ENCODE measurements at regions not wholly inside any gene's neighbourhood (a gene's known extent, or its start where the extent isn't known, plus 50 kb on each side); places are given as distances from the start of the nearest gene placed in this dataset.
A peak's percentile ranks its signal among the peaks of the same experiment; 100 is the strongest.

- DNase-seq (no peak), ATAC-seq (no peak)
- intact Hi-C loops (cut with DNase I): loop anchor here in 1 of 2 donors (10.0 kb wide), 1 partner anchor 451 kb away; the partner anchor contains the start of gene NOS2
- WGBS (ENCODE audit: insufficient coverage, low coverage, low lambda C conversion rate, missing lambda C conversion rate): 41% methylated on average over 2 of the region's 4 CpGs
- Histone ChIP-seq H3K9me3 (no peaks in the 10 kb centered on the region), H3K27me3 (no peaks in the 10 kb centered on the region), H3K27ac (no peak overlapping the region), H3K4me1 (peaks cover 0 to 42% (median 21%) of the 10 kb centered on the region in 4 donors), H3K36me3 (no peaks in the 10 kb centered on the region), H3K4me3 (no peak overlapping the region)
- TF ChIP-seq, protein P1, sequence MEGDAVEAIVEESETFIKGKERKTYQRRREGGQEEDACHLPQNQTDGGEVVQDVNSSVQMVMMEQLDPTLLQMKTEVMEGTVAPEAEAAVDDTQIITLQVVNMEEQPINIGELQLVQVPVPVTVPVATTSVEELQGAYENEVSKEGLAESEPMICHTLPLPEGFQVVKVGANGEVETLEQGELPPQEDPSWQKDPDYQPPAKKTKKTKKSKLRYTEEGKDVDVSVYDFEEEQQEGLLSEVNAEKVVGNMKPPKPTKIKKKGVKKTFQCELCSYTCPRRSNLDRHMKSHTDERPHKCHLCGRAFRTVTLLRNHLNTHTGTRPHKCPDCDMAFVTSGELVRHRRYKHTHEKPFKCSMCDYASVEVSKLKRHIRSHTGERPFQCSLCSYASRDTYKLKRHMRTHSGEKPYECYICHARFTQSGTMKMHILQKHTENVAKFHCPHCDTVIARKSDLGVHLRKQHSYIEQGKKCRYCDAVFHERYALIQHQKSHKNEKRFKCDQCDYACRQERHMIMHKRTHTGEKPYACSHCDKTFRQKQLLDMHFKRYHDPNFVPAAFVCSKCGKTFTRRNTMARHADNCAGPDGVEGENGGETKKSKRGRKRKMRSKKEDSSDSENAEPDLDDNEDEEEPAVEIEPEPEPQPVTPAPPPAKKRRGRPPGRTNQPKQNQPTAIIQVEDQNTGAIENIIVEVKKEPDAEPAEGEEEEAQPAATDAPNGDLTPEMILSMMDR (IDR thresholded peaks at IDR 0.05): no peak
- no peak for TF ChIP-seq POLR2A (IDR thresholded peaks at IDR 0.05)
Measured at GRCh38 chr17:28255616-28256015, 63.4 kb upstream of the TMEM97 start.

GRCh38 chr17:28256370-28256769 lies 62.6 kb upstream of the TMEM97 start:
- no peak for TF ChIP-seq POLR2A (IDR thresholded peaks at IDR 0.05)
- TF ChIP-seq, protein P1 (IDR thresholded peaks at IDR 0.05): no peak
- Histone ChIP-seq H3K9me3 (no peaks in the 10 kb centered on the region), H3K4me1 (peaks cover 0 to 44% (median 20%) of the 10 kb centered on the region in 4 donors), H3K27ac (no peak overlapping the region), H3K27me3 (no peaks in the 10 kb centered on the region), H3K36me3 (no peaks in the 10 kb centered on the region), H3K4me3 (no peak overlapping the region)
- ATAC-seq: no peak
- WGBS (ENCODE audit: insufficient coverage, low coverage, low lambda C conversion rate, missing lambda C conversion rate): 83% methylated on average over 2 of the region's 14 CpGs
- DNase-seq: no peak
- intact Hi-C loops (cut with DNase I): loop anchor here in 1 of 2 donors (10.0 kb wide), 1 partner anchor 452 kb away; the partner anchor contains the start of gene NOS2

DNA sequence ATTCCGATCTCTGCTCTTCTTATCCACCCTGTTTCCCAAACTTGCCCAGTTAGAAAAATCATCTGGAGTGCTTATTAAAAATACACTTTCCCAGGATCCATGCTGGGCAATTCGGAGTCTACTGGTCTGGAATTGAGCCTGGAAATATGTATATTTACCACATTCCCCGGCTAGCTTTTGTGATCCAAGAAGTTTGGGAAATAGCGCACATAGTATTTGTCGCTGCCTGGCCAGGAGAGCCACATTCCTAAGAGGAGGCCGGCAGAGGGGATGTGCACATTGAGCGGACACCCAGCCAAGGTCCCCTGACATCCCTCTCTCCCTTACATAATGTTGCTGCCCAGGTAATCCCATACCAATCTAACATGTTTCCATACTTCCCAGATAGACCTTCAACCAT lies 62.1 kb upstream of the TMEM97 start:
- 96% methylated on average over 7 of the region's 7 CpGs for WGBS (ENCODE audit: insufficient coverage, low coverage, low lambda C conversion rate, missing lambda C conversion rate)
- H3K27ac ChIP-seq: no peak overlapping the region
- TF ChIP-seq, protein P1 (IDR thresholded peaks at IDR 0.05): no peak
- TF ChIP-seq POLR2A (IDR thresholded peaks at IDR 0.05): no peak
- ATAC-seq: no peak
- no peak overlapping the region for H3K4me3 ChIP-seq
- no peaks in the 10 kb centered on the region for H3K36me3 ChIP-seq
- DNase-seq: no peak
- no peaks in the 10 kb centered on the region for H3K27me3 ChIP-seq
- no peaks in the 10 kb centered on the region for H3K9me3 ChIP-seq
- peaks cover 0 to 39% (median 18%) of the 10 kb centered on the region in 4 donors for H3K4me1 ChIP-seq
- intact Hi-C loops (cut with DNase I): loop anchor here in 1 of 2 donors (10.0 kb wide), 1 partner anchor 452 kb away; the partner anchor contains the start of gene NOS2

DNA sequence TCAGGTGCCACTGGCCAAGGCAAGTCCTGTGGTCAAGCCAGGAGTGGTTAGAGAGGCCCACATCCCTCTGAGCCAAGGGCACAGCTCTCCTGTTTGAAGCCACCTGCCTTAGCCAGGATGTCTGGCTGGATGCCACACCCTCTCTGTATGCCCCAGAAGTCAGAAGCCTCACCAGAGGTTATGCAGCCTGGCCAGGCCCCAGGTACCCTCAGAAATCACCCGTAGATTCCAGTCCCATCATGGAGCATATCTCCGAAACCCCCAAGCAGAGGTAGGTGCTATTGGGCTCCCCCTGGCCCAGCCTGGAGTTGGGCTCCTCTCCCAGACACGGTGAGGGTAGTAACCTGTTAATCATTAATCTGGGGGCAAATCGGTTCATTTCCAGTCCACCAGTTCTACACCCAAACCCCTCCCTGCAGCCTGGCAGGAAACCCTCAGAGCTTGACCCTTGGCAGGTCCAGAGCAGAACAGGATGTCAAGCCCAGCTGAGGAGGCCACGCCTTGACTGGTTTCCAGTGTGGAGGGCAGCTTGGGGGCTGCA lies 60.6 kb upstream of the TMEM97 start:
- Histone ChIP-seq H3K27ac (peak overlapping the region in 2 of 3 donors; percentile 38 to 42), H3K4me3 (no peak overlapping the region), H3K36me3 (no peaks in the 10 kb centered on the region), H3K9me3 (no peaks in the 10 kb centered on the region), H3K27me3 (no peaks in the 10 kb centered on the region), H3K4me1 (peaks cover 0 to 35% (median 16%) of the 10 kb centered on the region in 4 donors)
- peak; percentile 82 to 93 (median 93) for DNase-seq
- ATAC-seq: peak; percentile 93 to 95 (median 94)
- intact Hi-C loops (cut with DNase I): loop anchor here in 1 of 2 donors (10.0 kb wide), 1 partner anchor 454 kb away; the partner anchor contains the start of gene NOS2
- TF ChIP-seq, protein P1 (IDR thresholded peaks at IDR 0.05): no peak
- TF ChIP-seq POLR2A (IDR thresholded peaks at IDR 0.05): no peak
- WGBS (ENCODE audit: insufficient coverage, low coverage, low lambda C conversion rate, missing lambda C conversion rate): 18% methylated on average over 3 of the region's 5 CpGs
